Mesothelial cell of epicardium (in vitro differentiated cells): ENCODE measurements at regions not wholly inside any gene's neighbourhood (a gene's known extent, or its start where the extent isn't known, plus 50 kb on each side); places are given as distances from the start of the nearest gene placed in this dataset.

ENCODE experiments used
- DNase-seq, 2 experiments: peaks; one replicate each; pipeline ENCODE4 v3.0.0; 2021; ENCODE audit warnings: low spot score in 2 of 2; ENCODE audit not compliant: unreplicated experiment in 2 of 2
- H3K27ac Mint-ChIP-seq: 2 replicates; pipeline ENCODE4 v1.8.0; 2021; ENCODE audit warnings: mixed read lengths
- H3K27me3 Mint-ChIP-seq: 2 replicates; pipeline ENCODE4 v1.8.0; 2021; ENCODE audit warnings: low read depth, mixed read lengths
- H3K36me3 Mint-ChIP-seq: 2 replicates; pipeline ENCODE4 v1.8.0; 2021; ENCODE audit warnings: mixed read lengths
- H3K4me1 Mint-ChIP-seq: 2 replicates; pipeline ENCODE4 v1.8.0; 2021; ENCODE audit warnings: mixed read lengths
- H3K4me3 Mint-ChIP-seq: 2 replicates; pipeline ENCODE4 v1.8.0; 2021; ENCODE audit warnings: mild to moderate bottlenecking, moderate library complexity, mixed read lengths
- H3K9me3 Mint-ChIP-seq: 2 replicates; pipeline ENCODE4 v1.8.0; 2021; ENCODE audit warnings: mixed read lengths
- CTCF ChIP-seq: fragments of 200-600 bp; sonication (generic); IDR thresholded peaks from one replicate; pipeline ENCODE4 v1.5.0; 2021; ENCODE audit warnings: antibody characterized with exemption; ENCODE audit not compliant: unreplicated experiment

- Mint-ChIP-seq H3K27me3 (no peaks in the 10 kb centered on the region), H3K4me3 (no peak overlapping the region)
- DNase-seq, result no peak
These were observed 77.0 kb downstream of the ARL4A start for GRCh38 chr7:12764458-12764891.

GRCh38 chr7:12765431-12766100 is 78.1 kb downstream of the ARL4A start:
- no peak for TF ChIP-seq CTCF
- Mint-ChIP-seq H3K36me3 (peaks cover 5% of the 10 kb centered on the region), H3K27ac (no peak overlapping the region), H3K27me3 (no peaks in the 10 kb centered on the region), H3K4me3 (no peak overlapping the region), H3K4me1 (peaks cover 25% of the 10 kb centered on the region), H3K9me3 (peaks cover 14% of the 10 kb centered on the region)
- no peak for DNase-seq

More at GRCh38 chr7:12764458-12764891, 77.0 kb downstream of the ARL4A start:
- Mint-ChIP-seq H3K36me3 (peaks cover 9% of the 10 kb centered on the region), H3K27ac (no peak overlapping the region), H3K4me1 (peaks cover 14% of the 10 kb centered on the region), H3K9me3 (peaks cover 25% of the 10 kb centered on the region)
- no peak for TF ChIP-seq CTCF

- Mint-ChIP-seq H3K4me1 (peaks cover 33% of the 10 kb centered on the region), H3K9me3 (peaks cover 7% of the 10 kb centered on the region), H3K27me3 (no peaks in the 10 kb centered on the region), H3K27ac (no peak overlapping the region), H3K36me3 (no peaks in the 10 kb centered on the region), H3K4me3 (no peak overlapping the region)
- no peak for TF ChIP-seq CTCF
- DNase-seq, result no peak
These were observed 79.0 kb downstream of the ARL4A start for GRCh38 chr7:12766416-12766815.

- Mint-ChIP-seq H3K9me3 (peaks cover 10% of the 10 kb centered on the region), H3K27me3 (no peaks in the 10 kb centered on the region), H3K4me1 (peaks cover 44% of the 10 kb centered on the region), H3K4me3 (no peak overlapping the region), H3K36me3 (peaks cover 5% of the 10 kb centered on the region), H3K27ac (peak overlapping the region; percentile 44)
- TF ChIP-seq CTCF, result no peak
- DNase-seq, result no peak
These were observed 81.5 kb downstream of the ARL4A start for GRCh38 chr7:12768948-12769347.

- peaks cover 8% of the 10 kb centered on the region for H3K36me3 Mint-ChIP-seq
- no peak for DNase-seq
- H3K4me1 Mint-ChIP-seq, result peaks cover 44% of the 10 kb centered on the region
- H3K27me3 Mint-ChIP-seq, result no peaks in the 10 kb centered on the region
- no peak for TF ChIP-seq CTCF
- peak overlapping the region; percentile 44 for H3K27ac Mint-ChIP-seq
- peaks cover 15% of the 10 kb centered on the region for H3K9me3 Mint-ChIP-seq
- no peak overlapping the region for H3K4me3 Mint-ChIP-seq
These were observed 82.0 kb downstream of the ARL4A start for GRCh38 chr7:12769444-12769843.
